ENCODE measurements at regions not wholly inside any gene's neighbourhood (a gene's known extent, or its start where the extent isn't known, plus 50 kb on each side); places are given as distances from the start of the nearest gene placed in this dataset.

- TF ChIP-seq CTCF (conservative IDR thresholded peaks at IDR 0.05; ENCODE audit: low read length) (no peak), EZH2phosphoT487 (IDR thresholded peaks at IDR 0.05; ENCODE audit: borderline replicate concordance, low read depth, low read length) (no peak)
Measured at GRCh38 chr1:95542936-95543335, 308.9 kb downstream of the RWDD3 start.

All from OCI-LY7 (cell line).